ENCODE measurements at regions not wholly inside any gene's neighbourhood (a gene's known extent, or its start where the extent isn't known, plus 50 kb on each side); places are given as distances from the start of the nearest gene placed in this dataset.

- Mint-ChIP-seq H3K36me3 (no peaks in the 10 kb centered on the region), H3K27ac (no peak overlapping the region), H3K4me1 (no peaks in the 10 kb centered on the region), H3K9me3 (peaks cover 0 to 1% (median 0%) of the 10 kb centered on the region in 7 donors), H3K27me3 (peaks cover 10% of the 10 kb centered on the region), H3K4me3 (no peak overlapping the region)
- no peaks in the 10 kb centered on the region for H3K36me3 ChIP-seq (ENCODE audit: control insufficient read depth, insufficient read depth, low read length)
- H3K4me1 ChIP-seq (ENCODE audit: control insufficient read depth, insufficient read depth, low read length, poor library complexity, severe bottlenecking): no peaks in the 10 kb centered on the region
- H3K27ac ChIP-seq (ENCODE audit: insufficient read depth, low read length, poor library complexity, severe bottlenecking): no peak overlapping the region
- H3K9me3 ChIP-seq (ENCODE audit: control insufficient read depth in 2 of 2, low read length in 2 of 2): no peaks in the 10 kb centered on the region
- no peak overlapping the region for H3K4me3 ChIP-seq (ENCODE audit: low read depth, low read length)
- no peak for DNase-seq
- peaks cover 2% of the 10 kb centered on the region for H3K27me3 ChIP-seq (ENCODE audit: control insufficient read depth, insufficient read depth, low read length)
- ATAC-seq (ENCODE audit: low read depth in 2 of 2): no peak
Observed at GRCh38 chr16:47924950-47925349, 230.8 kb downstream of the ABCC12 start.

- peaks cover 0 to 1% (median 0%) of the 10 kb centered on the region in 7 donors for H3K9me3 Mint-ChIP-seq
- H3K4me1 Mint-ChIP-seq: no peaks in the 10 kb centered on the region
- H3K36me3 Mint-ChIP-seq: no peaks in the 10 kb centered on the region
- H3K36me3 ChIP-seq (ENCODE audit: control insufficient read depth, insufficient read depth, low read length): no peaks in the 10 kb centered on the region
- no peak overlapping the region for H3K4me3 ChIP-seq (ENCODE audit: low read depth, low read length)
- H3K9me3 ChIP-seq (ENCODE audit: control insufficient read depth in 2 of 2, low read length in 2 of 2): no peaks in the 10 kb centered on the region
- H3K4me3 Mint-ChIP-seq: no peak overlapping the region
- no peak overlapping the region for H3K27ac Mint-ChIP-seq
- ATAC-seq (ENCODE audit: low read depth in 2 of 2): no peak
- DNase-seq: no peak
- H3K27me3 ChIP-seq (ENCODE audit: control insufficient read depth, insufficient read depth, low read length): peaks cover 2% of the 10 kb centered on the region
- no peaks in the 10 kb centered on the region for H3K4me1 ChIP-seq (ENCODE audit: control insufficient read depth, insufficient read depth, low read length, poor library complexity, severe bottlenecking)
- H3K27ac ChIP-seq (ENCODE audit: insufficient read depth, low read length, poor library complexity, severe bottlenecking): no peak overlapping the region
- H3K27me3 Mint-ChIP-seq: peaks cover 4% of the 10 kb centered on the region
Observed at GRCh38 chr16:47921535-47921934, 234.3 kb downstream of the ABCC12 start.

GRCh38 chr16:47920709-47921108 lies 235.1 kb downstream of the ABCC12 start:
- Mint-ChIP-seq H3K4me1 (no peaks in the 10 kb centered on the region), H3K27me3 (peaks cover 4% of the 10 kb centered on the region), H3K36me3 (no peaks in the 10 kb centered on the region), H3K27ac (no peak overlapping the region), H3K9me3 (peaks cover 0 to 2% (median 0%) of the 10 kb centered on the region in 7 donors), H3K4me3 (no peak overlapping the region)
- H3K27me3 ChIP-seq (ENCODE audit: control insufficient read depth, insufficient read depth, low read length): peaks cover 2% of the 10 kb centered on the region
- H3K36me3 ChIP-seq (ENCODE audit: control insufficient read depth, insufficient read depth, low read length): no peaks in the 10 kb centered on the region
- no peak for DNase-seq
- no peak overlapping the region for H3K27ac ChIP-seq (ENCODE audit: insufficient read depth, low read length, poor library complexity, severe bottlenecking)
- H3K4me1 ChIP-seq (ENCODE audit: control insufficient read depth, insufficient read depth, low read length, poor library complexity, severe bottlenecking): no peaks in the 10 kb centered on the region
- H3K9me3 ChIP-seq (ENCODE audit: control insufficient read depth in 2 of 2, low read length in 2 of 2): no peaks in the 10 kb centered on the region
- no peak for ATAC-seq (ENCODE audit: low read depth in 2 of 2)
- H3K4me3 ChIP-seq (ENCODE audit: low read depth, low read length): no peak overlapping the region

GRCh38 chr16:47917118-47917517 lies 238.7 kb downstream of the ABCC12 start:
- Histone ChIP-seq H3K9me3 (ENCODE audit: control insufficient read depth in 2 of 2, low read length in 2 of 2) (no peaks in the 10 kb centered on the region), H3K4me1 (ENCODE audit: control insufficient read depth, insufficient read depth, low read length, poor library complexity, severe bottlenecking) (no peaks in the 10 kb centered on the region), H3K27ac (ENCODE audit: insufficient read depth, low read length, poor library complexity, severe bottlenecking) (no peak overlapping the region), H3K36me3 (ENCODE audit: control insufficient read depth, insufficient read depth, low read length) (no peaks in the 10 kb centered on the region), H3K27me3 (ENCODE audit: control insufficient read depth, insufficient read depth, low read length) (peaks cover 2% of the 10 kb centered on the region), H3K4me3 (ENCODE audit: low read depth, low read length) (no peak overlapping the region)
- peaks cover 0 to 5% (median 3%) of the 10 kb centered on the region in 7 donors for H3K9me3 Mint-ChIP-seq
- no peak overlapping the region for H3K4me3 Mint-ChIP-seq
- no peaks in the 10 kb centered on the region for H3K36me3 Mint-ChIP-seq
- H3K27ac Mint-ChIP-seq: no peak overlapping the region
- ATAC-seq (ENCODE audit: low read depth in 2 of 2) (no peak), DNase-seq (no peak)
- H3K27me3 Mint-ChIP-seq: peaks cover 4% of the 10 kb centered on the region
- H3K4me1 Mint-ChIP-seq: no peaks in the 10 kb centered on the region

- DNase-seq (no peak), ATAC-seq (ENCODE audit: low read depth in 2 of 2) (no peak)
- no peaks in the 10 kb centered on the region for H3K9me3 ChIP-seq (ENCODE audit: control insufficient read depth in 2 of 2, low read length in 2 of 2)
- peaks cover under 1% of the 10 kb centered on the region for H3K27me3 Mint-ChIP-seq
- H3K4me3 Mint-ChIP-seq: no peak overlapping the region
- no peaks in the 10 kb centered on the region for H3K36me3 Mint-ChIP-seq
- H3K27ac Mint-ChIP-seq: no peak overlapping the region
- no peaks in the 10 kb centered on the region for H3K4me1 Mint-ChIP-seq
- H3K9me3 Mint-ChIP-seq: peaks cover 0 to 5% (median 3%) of the 10 kb centered on the region in 7 donors
- no peak overlapping the region for H3K4me3 ChIP-seq (ENCODE audit: low read depth, low read length)
- H3K36me3 ChIP-seq (ENCODE audit: control insufficient read depth, insufficient read depth, low read length): no peaks in the 10 kb centered on the region
- H3K4me1 ChIP-seq (ENCODE audit: control insufficient read depth, insufficient read depth, low read length, poor library complexity, severe bottlenecking): no peaks in the 10 kb centered on the region
- H3K27me3 ChIP-seq (ENCODE audit: control insufficient read depth, insufficient read depth, low read length): peaks cover 2% of the 10 kb centered on the region
- H3K27ac ChIP-seq (ENCODE audit: insufficient read depth, low read length, poor library complexity, severe bottlenecking): no peak overlapping the region
Observed at GRCh38 chr16:47916266-47916665, 239.5 kb downstream of the ABCC12 start.

GRCh38 chr16:47907109-47907508 lies 248.7 kb downstream of the ABCC12 start:
- Mint-ChIP-seq H3K27ac (no peak overlapping the region), H3K36me3 (no peaks in the 10 kb centered on the region), H3K9me3 (peaks cover 0 to 4% (median 1%) of the 10 kb centered on the region in 7 donors), H3K27me3 (peaks cover 4% of the 10 kb centered on the region), H3K4me3 (no peak overlapping the region), H3K4me1 (no peaks in the 10 kb centered on the region)
- Histone ChIP-seq H3K27me3 (ENCODE audit: control insufficient read depth, insufficient read depth, low read length) (no peaks in the 10 kb centered on the region), H3K27ac (ENCODE audit: insufficient read depth, low read length, poor library complexity, severe bottlenecking) (no peak overlapping the region), H3K4me3 (ENCODE audit: low read depth, low read length) (no peak overlapping the region), H3K4me1 (ENCODE audit: control insufficient read depth, insufficient read depth, low read length, poor library complexity, severe bottlenecking) (no peaks in the 10 kb centered on the region), H3K36me3 (ENCODE audit: control insufficient read depth, insufficient read depth, low read length) (no peaks in the 10 kb centered on the region), H3K9me3 (ENCODE audit: control insufficient read depth in 2 of 2, low read length in 2 of 2) (no peaks in the 10 kb centered on the region)
- no peak for DNase-seq
- no peak for ATAC-seq (ENCODE audit: low read depth in 2 of 2)

- H3K4me1 ChIP-seq (ENCODE audit: control insufficient read depth, insufficient read depth, low read length, poor library complexity, severe bottlenecking): no peaks in the 10 kb centered on the region
- H3K36me3 Mint-ChIP-seq: no peaks in the 10 kb centered on the region
- peaks cover 4% of the 10 kb centered on the region for H3K27me3 Mint-ChIP-seq
- DNase-seq (no peak), ATAC-seq (ENCODE audit: low read depth in 2 of 2) (no peak)
- no peak overlapping the region for H3K4me3 Mint-ChIP-seq
- H3K27me3 ChIP-seq (ENCODE audit: control insufficient read depth, insufficient read depth, low read length): no peaks in the 10 kb centered on the region
- no peaks in the 10 kb centered on the region for H3K36me3 ChIP-seq (ENCODE audit: control insufficient read depth, insufficient read depth, low read length)
- H3K4me1 Mint-ChIP-seq: no peaks in the 10 kb centered on the region
- H3K4me3 ChIP-seq (ENCODE audit: low read depth, low read length): no peak overlapping the region
- no peak overlapping the region for H3K27ac Mint-ChIP-seq
- H3K9me3 Mint-ChIP-seq: peaks cover 0 to 6% (median 0%) of the 10 kb centered on the region in 7 donors
- H3K9me3 ChIP-seq (ENCODE audit: control insufficient read depth in 2 of 2, low read length in 2 of 2): no peaks in the 10 kb centered on the region
- H3K27ac ChIP-seq (ENCODE audit: insufficient read depth, low read length, poor library complexity, severe bottlenecking): no peak overlapping the region
Observed at GRCh38 chr16:47905771-47906170, 250.0 kb downstream of the ABCC12 start.

- Histone ChIP-seq H3K4me3 (ENCODE audit: low read depth, low read length) (no peak overlapping the region), H3K36me3 (ENCODE audit: control insufficient read depth, insufficient read depth, low read length) (no peaks in the 10 kb centered on the region), H3K9me3 (ENCODE audit: control insufficient read depth in 2 of 2, low read length in 2 of 2) (no peaks in the 10 kb centered on the region), H3K4me1 (ENCODE audit: control insufficient read depth, insufficient read depth, low read length, poor library complexity, severe bottlenecking) (no peaks in the 10 kb centered on the region), H3K27ac (ENCODE audit: insufficient read depth, low read length, poor library complexity, severe bottlenecking) (no peak overlapping the region), H3K27me3 (ENCODE audit: control insufficient read depth, insufficient read depth, low read length) (no peaks in the 10 kb centered on the region)
- Mint-ChIP-seq H3K4me1 (no peaks in the 10 kb centered on the region), H3K9me3 (peaks cover 0 to 6% (median 0%) of the 10 kb centered on the region in 7 donors), H3K36me3 (no peaks in the 10 kb centered on the region), H3K27ac (no peak overlapping the region), H3K27me3 (peaks cover 4% of the 10 kb centered on the region), H3K4me3 (no peak overlapping the region)
- ATAC-seq (ENCODE audit: low read depth in 2 of 2) (no peak), DNase-seq (no peak)
Observed at GRCh38 chr16:47904691-47905090, 251.1 kb downstream of the ABCC12 start.
